COR-L47 (cell line): ENCODE measurements at regions not wholly inside any gene's neighbourhood (a gene's known extent, or its start where the extent isn't known, plus 50 kb on each side); places are given as distances from the start of the nearest gene placed in this dataset.

Source experiments
- DNase-seq: peaks from one replicate; lab custom pipeline; 2025; lab: John Stamatoyannopoulos, UW

DNA sequence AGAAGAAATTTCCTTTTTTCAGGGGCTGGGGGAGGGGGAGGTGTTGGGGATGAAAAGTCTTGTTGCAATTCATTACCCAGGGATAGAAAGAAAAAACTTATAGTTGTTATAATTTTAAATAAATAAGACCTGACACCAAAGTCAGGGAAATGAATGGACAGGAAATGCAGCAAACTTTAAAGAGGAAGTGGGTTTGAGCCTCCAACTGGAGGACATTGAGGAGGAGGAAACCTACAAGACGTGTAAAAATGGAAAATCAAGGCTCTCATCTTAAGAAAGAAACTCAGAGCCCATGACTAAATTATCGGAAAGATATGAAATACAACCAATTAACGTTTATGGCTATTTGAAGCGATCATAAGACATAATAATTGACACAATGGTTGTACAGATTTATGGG, 54.4 kb downstream of the NIBAN1 start:
- no peak for DNase-seq

DNA sequence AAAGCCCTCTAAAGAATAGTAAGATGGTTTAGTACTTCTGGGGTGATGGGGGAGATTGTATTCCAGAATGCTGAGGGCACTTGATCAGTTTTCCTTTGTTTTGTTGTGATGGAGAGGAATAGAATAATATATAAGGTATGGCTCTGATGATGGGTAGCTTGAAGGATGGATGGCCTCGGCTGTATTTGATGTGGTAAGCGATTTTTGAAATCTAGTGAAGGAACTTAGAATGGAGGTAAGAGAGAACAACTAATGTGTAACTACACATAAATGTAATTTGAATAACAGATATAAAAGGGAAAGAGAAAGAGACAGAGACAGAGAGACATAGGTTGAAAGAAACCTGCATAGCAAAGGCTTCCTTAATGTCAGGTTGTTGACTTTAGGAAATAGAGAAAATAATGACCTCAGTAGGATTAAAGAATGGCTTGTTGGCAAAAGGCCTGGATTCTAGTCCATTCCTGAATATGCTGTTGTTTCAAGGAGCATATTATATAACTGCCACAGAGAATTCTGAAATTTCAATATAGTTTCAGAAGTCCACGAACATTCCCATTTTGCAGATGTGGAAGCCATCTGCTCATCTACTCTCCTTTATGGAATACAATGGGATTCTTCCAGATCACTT, 58.7 kb downstream of the NIBAN1 start:
- no peak for DNase-seq

DNA sequence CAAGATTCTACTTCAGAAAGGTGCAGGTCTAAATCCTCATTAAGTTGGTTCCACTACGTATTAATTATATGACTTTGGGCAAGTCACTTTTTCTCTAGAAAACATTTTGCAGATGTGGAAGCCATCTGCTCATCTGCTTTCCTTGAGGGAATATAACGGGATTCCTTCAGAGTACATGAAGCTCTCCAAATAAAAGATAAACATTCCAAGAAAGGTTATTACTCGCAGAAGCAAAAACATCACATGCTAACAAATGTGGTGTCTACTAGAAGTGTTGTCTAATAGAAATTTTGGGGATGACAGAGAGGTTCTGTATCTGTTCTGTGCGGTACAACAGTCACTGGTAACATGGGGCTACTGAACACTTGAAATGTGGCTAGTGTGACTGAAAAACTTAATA, 60.2 kb downstream of the NIBAN1 start:
- no peak for DNase-seq

DNA sequence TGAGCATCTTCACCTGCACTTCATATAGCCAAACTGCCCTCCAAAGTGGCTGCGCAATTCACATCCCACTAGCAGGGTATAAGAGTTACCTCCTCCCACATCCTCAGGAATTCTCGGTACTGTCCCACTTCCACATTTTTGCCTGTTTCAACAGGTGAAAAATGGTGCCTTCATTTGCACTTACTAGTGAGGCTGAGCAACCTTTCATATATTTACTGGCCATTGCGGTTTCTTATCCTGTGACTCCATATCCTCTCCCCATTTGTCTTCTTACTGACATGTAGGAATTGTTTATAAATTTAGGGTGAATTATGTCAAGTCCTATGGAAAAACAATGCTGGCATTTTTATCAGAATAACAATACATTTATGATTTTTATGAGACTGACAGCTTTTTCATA, 61.9 kb downstream of the NIBAN1 start:
- no peak for DNase-seq

DNA sequence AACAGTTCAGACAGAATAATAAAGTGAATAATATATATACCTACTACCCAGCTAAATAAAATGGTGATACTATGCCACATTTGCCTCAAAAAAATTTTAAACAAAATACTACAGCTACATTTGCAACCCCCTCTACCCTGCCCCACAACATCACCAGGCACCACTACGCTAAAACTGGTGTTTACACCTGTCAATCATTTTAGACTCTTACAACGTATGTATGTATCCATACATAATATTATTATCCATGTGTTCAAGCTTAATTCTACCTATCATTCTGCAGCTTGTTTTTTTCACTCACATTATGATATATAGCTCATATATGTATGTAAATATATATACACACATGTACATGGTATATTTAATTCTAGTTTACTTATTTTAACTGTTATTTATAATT, 62.5 kb downstream of the NIBAN1 start:
- DNase-seq = no peak

DNA sequence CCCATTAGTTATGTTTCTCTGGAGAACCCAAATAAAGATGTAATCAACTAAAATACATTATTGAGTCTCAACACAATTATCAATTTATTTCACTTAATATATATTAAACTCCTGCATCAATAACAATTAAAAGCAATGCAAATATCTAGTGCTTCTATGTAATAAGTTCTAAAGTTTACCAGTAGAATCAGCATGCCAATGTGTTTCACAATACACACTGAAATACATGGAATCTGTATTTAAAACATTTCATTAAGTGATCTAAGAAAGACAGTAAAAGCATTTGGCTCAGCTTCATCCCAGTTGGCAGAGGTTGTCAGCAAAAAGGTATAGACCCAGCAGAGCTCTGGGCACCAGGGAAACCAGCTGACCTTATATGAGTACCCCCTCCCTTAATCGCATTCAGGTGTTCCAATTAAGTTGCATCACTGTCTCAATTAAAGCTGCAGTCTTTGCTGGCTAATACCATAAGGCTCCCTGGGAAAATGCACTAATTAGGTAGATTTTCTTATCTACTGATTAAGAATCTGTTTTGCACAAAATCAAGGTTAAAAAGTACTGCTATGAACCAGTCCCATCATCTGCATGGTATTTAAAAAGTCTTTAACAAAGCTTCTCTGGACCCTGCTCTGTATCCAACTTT, 63.1 kb downstream of the NIBAN1 start:
- DNase-seq = no peak

DNA sequence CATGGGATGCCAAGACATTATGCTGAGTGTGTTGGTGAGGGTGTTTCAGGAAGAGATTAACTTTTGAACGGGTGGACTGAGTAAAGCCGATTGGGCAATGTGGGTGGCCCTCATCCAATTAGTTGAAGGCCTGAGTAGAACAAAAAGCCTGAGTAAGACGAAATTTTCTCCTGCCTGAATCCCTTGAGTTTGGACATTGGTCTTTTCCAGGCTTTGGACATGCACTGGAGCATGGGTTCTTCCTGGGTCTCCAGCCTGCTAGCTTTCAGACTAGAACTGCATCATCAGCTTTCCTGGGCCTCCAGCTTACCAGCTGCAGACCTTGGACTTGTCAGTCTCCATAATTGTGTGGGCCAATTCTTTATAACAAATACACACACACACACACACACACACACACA, 63.6 kb downstream of the NIBAN1 start:
- no peak for DNase-seq

DNA sequence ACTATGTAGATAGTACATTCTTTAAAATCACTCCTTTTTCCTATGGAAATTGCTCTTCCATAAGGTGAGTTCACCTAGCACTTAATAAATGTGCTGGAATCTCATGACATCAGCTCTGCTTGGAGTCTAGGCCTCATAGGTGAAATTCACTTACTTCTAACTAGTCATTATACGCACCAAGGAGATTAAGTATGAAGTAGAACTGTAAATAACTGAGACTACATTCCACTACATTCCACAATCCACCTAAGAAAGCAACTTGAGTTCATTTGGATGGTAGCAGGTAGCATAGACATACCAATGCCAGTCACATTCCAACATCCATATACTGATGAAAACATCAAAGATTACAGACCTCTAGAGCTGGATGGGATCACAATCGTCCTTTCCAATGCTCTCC, 64.3 kb downstream of the NIBAN1 start:
- DNase-seq = no peak

DNA sequence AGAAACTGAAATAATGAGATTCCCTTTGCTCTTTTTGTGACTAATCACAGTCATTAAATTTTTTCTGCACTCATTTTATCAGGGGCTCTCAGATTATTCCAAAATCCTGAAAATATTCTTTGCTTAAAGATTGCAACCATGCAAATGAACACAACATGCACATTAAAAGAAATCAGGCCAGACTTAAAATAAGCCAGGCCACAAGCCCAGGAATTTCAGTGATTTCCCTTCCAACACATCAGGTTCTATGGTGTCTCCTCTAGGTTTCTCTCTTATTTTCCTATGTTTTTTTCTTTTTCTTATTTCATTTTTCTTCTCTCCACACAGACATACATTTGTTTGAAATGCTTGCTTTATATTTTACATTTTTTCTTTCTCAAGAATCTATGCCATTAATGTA, 65.3 kb downstream of the NIBAN1 start:
- no peak for DNase-seq

DNA sequence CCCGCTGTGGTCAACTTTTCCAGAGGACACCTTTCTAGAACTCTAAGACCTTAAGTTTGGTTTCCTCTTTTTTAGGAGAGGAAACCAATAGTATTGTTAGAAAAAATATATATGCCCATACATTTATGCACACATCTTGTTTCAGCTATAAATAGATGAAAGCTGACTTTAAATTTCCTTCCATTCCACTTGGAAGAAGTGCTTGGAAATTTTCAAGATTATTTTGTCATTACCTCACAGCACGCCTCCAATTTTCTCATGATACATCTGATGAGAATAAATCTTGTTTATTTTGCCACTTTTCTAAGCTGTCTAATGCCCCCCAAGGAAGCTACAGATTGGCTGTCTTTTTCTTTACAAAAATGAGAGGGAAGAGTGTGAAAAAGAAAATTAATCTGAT, 65.8 kb downstream of the NIBAN1 start:
- no peak for DNase-seq

DNA sequence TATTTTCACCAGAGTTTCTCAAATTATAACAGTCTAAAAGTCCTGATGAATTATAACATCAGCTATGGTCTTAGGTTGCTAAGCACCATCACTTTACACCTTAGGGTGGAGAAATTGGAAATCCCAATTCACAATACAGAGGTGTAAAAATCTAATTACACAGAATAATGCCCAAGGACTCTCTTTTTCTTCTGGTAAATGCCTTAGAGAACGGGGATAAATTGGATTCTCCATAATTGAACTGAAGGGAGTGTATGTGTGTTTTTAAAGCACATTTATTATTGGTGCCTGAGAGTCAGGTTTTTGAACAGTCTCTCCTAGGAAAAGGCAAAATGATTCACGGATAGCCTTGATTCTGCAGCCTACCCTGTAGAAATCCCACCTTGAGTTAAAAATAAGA, 66.8 kb downstream of the NIBAN1 start:
- no peak for DNase-seq

DNA sequence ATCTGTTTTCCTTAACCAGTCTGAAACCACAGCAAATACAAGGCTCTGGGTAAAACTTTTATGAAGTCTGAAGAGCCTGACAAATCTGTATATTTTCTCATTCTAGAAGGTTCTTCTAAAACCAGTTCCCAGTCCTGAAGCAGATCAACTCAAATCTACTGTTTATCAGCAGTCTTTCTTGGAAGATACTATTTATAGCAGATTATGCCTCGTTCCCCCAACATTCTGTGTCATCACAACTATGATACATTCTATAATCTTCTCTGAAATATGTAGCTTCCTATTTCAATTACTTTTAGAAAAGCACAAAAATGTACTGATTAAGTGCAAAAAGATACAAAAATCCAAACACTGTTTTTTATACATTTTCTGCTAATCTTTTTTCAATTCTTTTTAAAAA, 67.5 kb downstream of the NIBAN1 start:
- DNase-seq = no peak

DNA sequence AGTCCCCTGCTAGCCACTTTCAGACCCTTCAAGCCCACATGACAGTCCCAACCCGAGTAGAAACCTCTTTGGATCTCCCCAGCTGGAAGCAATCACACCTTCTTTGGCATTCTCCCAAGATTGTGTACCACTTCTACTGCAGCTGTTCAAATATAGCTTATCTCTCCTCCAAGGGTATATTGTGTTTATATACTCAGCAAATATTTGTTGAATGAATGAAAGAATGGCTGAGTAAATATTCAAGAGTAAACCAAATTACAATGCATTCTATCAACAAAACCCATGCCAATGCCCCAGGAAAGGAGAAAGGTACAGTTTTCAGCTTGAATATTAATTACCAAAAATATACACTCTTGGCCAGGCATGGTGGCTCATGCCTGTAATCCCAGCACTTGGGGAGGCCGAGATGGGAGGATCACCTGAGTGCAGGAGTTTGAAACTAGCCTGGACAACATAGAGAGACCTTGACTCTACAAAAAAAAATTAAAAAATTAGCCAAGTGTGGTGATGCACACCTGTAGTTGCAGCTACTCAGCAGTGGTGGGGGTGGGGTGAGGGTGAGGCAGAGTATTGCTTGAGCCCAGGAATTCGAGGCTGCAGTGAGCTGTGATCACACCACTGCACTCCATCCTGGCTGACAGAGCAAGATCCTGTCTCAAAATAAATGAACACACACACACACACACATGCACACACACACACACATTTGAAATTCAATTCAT, 68.5 kb downstream of the NIBAN1 start:
- peak; percentile 95 for DNase-seq

DNA sequence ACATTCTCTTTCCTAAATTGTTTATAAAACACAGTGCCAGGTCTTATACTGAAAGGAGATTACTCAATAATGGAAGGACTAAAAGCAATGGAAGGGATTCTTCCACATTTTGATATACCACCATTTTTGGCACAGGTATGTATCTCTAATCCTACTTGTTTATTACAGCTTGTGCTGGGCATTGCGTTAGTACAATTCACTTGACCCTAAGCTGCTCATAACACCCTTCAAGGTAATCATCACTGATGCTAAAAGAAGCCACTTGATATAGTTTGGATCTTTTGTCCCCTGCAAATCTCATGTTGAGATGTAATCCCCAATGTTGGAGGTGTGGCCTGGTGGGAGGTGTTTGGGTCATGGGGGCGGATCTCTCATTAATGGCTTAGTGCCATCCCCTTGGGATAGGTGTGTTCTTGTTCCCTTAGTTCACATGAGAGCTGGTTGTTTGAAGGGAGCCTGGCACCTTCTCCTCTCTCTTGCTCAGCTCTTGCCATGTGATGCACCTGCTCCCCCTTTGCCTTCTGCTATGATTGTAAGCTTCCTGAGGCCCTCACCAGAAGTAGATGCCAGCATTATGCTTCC, 71.1 kb downstream of the NIBAN1 start:
- DNase-seq = no peak

DNA sequence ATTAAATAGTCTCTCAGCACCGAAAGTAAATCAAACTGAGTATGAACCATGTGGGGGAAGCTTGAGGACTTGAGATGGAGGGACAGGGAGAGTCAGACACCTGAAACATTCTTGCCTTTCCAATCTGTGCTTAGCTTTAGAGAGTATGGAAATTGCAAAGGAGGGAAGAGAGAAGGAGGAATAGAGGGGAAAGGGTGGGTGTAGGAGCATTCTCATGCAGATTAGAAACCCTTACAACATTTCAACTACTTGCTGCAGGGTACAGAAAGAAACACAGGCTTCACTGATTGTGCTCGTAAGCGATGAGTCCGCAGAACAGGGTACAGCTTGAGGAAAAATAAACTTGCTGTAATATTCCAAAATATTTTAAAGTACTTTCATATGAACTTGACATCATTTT, 73.8 kb downstream of the NIBAN1 start:
- no peak for DNase-seq

DNA sequence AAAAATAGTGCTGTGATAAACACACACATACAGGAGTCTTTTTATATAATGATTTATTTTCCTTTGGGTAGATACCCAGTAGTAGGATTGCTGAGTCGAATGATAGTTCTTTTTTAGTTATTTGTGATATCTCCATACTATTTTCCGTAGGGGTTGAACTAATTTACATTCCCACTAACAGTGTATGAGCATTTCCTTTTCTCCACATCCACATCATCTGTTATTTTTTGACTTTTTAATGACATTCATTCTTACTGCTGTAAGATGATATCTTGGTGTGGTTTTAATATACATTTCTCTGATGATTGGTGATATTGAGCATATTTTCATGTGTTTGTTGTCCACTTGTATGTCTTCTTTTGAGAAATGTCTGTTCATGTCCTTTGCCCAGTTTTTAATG, 78.3 kb downstream of the NIBAN1 start:
- DNase-seq = no peak

DNA sequence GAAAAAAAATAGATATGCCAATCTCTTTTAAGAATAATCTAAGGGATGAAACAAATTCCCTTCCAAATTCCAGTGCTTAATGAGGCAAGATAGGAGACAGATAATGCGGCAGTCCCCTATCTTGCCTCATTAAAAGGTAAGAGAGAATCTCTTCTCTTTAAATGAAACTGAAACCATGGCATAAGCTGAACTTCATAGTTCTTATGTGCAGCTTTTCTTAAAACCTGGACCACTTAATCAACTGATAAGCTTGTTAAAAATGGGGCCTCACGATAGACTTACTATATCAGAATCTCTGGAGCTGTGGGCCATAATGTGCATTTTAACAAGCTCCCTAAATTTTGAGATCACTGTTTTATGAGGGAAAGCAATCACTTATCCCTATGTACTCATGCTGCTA, 79.2 kb downstream of the NIBAN1 start:
- no peak for DNase-seq

DNA sequence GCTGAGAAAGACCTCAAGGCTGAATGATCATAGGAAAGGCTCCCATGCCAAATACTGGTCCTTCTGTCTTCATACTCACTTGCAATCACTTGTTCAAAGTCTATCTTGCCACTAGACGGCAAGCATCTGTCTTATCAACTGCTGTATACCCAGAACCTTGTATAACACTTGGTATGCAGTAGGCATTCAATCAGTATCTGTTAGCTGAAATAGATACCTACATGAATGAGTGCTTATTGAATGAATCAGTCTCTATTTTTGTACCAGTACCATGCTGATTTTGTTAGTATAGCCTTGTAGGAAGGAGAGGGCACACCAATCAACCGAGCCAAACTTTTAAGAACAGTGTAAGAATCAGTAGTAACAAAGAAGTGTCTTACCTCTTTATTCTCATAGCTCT, 80.6 kb downstream of the NIBAN1 start:
- DNase-seq = no peak

DNA sequence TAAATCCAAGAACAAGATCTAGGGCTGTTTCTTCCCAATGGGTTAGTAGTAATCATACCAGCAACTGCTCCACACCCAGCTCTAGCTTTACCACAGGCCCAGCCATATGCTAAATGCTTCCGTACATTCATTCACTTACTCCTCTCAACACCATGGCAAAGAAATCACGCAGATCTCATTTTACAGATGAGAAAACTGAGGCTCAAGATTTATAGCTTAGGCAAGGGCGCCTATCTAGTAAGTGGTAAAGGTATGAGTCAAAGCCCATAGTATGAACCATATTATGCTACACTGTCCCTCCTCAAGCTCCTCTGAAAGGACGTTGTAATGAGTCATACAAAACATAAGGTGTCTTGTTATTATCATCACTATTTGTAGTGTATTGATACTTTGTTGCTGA, 82.2 kb downstream of the NIBAN1 start:
- DNase-seq = no peak

DNA sequence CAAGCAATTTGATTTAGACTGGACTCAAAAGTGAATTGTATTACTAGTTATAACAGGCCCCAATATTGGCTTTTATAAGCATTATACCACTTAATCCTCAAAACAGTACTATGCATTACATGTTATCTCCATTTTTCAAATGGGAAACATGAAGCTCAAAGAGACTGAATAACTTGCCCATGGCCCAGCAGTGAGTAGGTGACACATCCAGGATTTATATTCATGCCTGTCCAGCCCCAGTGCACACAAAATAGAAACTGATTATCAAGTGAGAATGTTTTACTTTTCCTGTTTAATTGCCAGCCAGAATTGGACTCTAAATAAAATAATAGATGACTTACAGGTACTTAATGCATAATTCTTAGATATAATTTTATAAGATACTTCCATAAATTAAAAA, 82.9 kb downstream of the NIBAN1 start:
- no peak for DNase-seq

DNA sequence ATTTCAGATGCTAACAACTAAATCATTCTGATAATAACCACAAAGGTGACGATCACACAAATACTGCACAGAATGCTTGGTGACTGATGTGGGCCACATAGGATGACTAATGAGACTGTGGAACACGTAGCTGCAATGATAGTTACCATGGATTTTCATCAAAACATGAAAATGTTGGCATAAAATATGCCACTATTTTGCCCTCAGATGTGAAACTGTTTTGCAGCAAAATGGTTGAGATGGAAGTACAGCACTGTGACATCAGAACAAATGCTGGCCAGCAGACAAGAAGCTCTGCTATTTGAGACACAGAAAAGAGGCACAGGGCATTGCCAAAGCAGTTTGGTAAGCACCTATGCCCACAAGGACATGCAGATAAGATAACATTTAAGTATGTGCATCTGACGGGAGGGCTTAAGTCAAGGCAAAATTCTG, 83.8 kb downstream of the NIBAN1 start:
- DNase-seq = no peak

DNA sequence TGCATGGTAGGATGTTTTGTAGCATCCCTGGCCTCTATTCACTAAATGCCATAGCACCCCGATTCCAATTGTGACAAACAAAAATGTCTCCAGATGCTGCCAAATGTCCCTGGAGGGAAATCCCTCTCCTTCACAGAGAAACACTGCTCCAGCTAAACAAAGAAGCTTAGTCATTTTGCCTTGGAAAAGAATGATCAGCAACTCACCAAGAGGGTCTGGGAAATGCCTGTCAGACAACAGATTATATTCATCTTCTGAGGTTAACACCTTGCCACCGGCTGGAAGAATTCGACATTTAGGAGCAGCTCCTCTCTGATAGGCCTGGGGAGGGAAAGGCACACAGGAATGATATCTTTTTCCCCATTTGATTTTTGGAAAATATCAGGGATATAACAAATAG, 84.4 kb downstream of the NIBAN1 start:
- DNase-seq = no peak

DNA sequence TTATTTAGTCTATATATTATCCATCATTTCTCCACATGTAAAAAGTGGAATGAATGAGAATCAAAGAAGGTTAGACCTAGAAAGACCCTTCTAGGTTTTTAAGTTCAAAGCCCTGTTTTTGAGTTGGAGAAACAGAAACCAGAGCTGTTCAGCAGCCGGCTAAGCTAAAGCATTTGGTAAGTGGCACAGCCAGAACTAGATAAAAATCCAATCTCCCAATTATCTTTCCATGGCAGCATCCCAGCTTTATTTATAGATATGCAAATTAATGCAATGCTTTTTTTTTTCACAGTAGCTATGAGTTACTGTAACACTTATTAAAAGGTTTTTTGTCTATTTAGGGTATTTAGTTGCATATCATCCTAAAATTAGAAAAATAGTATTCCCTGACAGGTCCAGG, 85.1 kb downstream of the NIBAN1 start:
- no peak for DNase-seq
